ENCODE measurements at regions not wholly inside any gene's neighbourhood (a gene's known extent, or its start where the extent isn't known, plus 50 kb on each side); places are given as distances from the start of the nearest gene placed in this dataset.

DNA sequence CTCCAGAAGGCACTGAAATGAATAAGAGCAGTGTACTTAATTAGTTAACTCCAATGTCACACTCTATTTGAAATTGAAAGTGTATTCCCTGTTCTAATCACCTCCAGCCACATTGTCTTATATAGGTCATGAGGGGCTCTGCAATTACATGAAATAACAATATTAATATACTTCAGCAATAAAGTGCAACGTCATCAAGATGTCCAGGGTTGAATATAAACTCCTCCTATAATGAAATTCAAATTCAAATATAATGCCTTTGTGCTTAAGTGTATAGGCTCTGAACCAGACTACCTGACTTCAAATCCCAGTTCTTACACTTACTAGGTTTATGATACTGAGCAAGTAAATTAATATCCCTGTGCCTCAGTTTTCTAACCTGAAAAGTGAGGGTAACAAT, 195.6 kb upstream of the SMC2 start:
- H3K4me3 ChIP-seq (ENCODE audit: low read depth, low read length): no peak overlapping the region
- TF ChIP-seq, protein P1, sequence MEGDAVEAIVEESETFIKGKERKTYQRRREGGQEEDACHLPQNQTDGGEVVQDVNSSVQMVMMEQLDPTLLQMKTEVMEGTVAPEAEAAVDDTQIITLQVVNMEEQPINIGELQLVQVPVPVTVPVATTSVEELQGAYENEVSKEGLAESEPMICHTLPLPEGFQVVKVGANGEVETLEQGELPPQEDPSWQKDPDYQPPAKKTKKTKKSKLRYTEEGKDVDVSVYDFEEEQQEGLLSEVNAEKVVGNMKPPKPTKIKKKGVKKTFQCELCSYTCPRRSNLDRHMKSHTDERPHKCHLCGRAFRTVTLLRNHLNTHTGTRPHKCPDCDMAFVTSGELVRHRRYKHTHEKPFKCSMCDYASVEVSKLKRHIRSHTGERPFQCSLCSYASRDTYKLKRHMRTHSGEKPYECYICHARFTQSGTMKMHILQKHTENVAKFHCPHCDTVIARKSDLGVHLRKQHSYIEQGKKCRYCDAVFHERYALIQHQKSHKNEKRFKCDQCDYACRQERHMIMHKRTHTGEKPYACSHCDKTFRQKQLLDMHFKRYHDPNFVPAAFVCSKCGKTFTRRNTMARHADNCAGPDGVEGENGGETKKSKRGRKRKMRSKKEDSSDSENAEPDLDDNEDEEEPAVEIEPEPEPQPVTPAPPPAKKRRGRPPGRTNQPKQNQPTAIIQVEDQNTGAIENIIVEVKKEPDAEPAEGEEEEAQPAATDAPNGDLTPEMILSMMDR (conservative IDR thresholded peaks at IDR 0.05; ENCODE audit: low read depth, low read length): no peak
- no peak for DNase-seq (ENCODE audit: low read depth)

DNA sequence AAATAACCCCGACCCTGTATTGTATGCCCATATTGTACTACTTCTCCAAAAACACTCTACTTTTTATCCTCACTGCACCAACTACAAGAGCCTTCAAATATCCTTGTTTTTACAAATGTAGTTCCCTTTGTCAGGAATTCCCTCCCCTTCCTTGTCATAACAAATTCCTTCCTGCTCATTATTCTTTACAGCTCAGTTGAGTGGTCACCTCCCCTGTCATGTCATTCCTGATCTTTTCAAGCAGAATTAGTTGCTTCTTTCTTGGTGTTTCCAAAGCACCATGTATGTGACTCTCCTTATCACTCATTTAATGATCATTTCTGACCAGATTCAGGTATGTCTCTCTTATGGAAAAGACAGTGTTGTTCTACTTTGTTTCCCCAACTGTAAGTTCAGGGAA, 194.2 kb upstream of the SMC2 start:
- DNase-seq (ENCODE audit: low read depth): no peak
- TF ChIP-seq, protein P1 (conservative IDR thresholded peaks at IDR 0.05; ENCODE audit: low read depth, low read length): no peak
- no peak overlapping the region for H3K4me3 ChIP-seq (ENCODE audit: low read depth, low read length)

DNA sequence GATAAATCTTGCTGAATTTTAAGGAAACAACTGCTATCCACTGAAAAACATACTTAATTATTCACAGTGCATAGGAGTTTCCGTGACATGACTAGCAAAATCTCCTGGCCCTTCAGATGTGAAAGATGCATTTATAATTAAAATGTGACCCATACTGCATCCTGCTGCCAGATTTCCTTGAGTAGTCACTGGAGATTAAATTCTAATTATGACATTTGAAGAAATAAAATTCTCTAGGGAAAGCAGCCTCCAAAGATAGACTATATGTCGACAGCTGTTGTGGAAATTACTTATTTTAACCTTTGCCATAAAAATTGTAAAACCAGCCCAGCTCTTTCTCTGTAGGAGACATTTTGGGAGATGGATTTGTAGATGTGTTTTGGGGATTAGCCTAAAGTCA, 193.6 kb upstream of the SMC2 start:
- TF ChIP-seq, protein P1 (conservative IDR thresholded peaks at IDR 0.05; ENCODE audit: low read depth, low read length): no peak

DNA sequence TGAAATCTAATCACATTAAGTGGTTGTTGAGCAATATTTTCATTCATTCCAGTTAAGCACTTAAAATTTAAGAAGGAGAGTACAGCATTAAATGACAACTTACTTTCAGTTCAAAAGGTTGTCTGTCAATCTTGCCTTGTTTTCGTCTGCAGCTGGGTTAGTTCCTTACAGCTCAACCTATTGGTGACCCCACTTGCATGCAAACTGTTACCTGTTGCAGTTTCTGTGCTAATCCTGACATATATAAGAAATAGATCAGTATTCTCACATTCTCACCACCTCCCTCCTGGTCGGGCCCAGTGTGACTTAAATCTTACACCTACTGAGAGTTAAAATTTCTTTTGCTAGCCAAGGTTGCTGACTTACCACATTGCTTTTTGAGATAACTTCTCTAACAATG, 191.8 kb upstream of the SMC2 start:
- no peak for DNase-seq (ENCODE audit: low read depth)
- H3K4me3 ChIP-seq (ENCODE audit: low read depth, low read length): no peak overlapping the region
- TF ChIP-seq, protein P1 (conservative IDR thresholded peaks at IDR 0.05; ENCODE audit: low read depth, low read length): no peak

More for the DNA sequence above, 193.6 kb upstream of the SMC2 start:
- no peak for DNase-seq (ENCODE audit: low read depth)
- no peak overlapping the region for H3K4me3 ChIP-seq (ENCODE audit: low read depth, low read length)

DNA sequence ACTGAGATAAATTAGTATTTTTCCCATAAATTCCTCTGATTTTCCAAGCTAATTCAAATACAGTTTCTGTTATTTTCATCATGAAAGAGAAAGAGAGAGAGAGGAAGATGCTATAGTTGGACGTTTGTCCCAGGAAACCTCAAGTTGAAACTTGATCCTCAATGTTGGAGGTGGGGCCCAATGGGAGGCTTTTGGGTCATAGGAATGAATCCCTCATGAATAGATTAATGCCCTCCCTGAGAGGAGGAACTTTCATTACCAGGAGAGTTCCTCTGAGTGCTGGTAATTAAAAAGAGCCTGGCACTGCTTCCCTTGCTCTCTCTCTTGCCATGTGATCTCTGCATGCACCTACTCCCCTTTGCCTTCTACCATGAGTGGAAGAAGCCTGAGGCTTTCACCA, 189.9 kb upstream of the SMC2 start:
- TF ChIP-seq, protein P1 (conservative IDR thresholded peaks at IDR 0.05; ENCODE audit: low read depth, low read length): no peak
- no peak for DNase-seq (ENCODE audit: low read depth)
- H3K4me3 ChIP-seq (ENCODE audit: low read depth, low read length): no peak overlapping the region

DNA sequence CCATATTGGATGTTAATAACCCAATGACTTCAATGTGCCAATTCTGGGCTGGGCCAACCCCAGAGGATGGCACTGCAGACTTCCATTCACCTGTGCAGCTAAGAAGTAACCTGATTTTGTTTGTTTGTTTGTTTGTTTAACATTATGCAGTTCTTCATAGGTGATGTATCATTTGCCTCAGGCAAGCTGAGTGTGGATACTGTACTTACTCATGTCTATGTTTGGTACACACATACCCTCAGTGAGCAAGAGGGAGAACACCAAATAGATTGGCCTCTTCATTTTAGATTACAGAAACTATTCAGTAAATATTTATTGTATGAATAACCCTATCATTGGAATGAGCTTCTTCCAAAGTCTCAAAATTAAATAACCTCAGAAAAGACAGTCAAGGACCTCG, 180.2 kb upstream of the SMC2 start:
- TF ChIP-seq, protein P1 (conservative IDR thresholded peaks at IDR 0.05; ENCODE audit: low read depth, low read length): no peak
- DNase-seq (ENCODE audit: low read depth): no peak
- H3K4me3 ChIP-seq (ENCODE audit: low read depth, low read length): no peak overlapping the region

DNA sequence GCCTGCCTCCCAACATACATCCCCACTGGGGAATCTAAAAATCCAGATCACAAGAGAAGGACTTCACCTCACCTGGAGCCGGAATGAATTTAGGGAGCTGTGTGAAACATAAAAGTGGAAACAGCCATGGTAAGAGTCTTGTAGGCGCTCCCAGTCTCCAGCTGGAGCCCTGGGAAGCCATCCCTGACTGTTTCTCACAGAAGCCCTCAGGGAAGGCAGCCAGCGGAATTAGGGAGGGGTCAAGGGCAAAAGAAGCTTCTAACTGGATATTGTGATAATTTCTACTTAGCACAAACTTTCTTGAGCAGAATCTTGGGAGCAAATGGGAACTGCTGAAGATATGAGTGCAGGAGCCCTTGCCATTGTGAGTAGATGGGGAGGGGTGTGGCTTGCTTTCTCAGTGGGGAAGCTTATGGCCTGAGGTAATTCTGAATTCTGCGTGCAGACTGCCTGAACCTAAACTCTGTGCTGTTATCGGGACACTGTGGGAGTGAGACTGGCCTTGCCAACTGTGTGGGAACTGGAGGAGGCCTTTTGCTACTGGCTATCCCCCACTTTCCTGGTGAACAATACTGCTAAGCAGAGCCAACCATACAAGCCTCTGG, 174.4 kb upstream of the SMC2 start:
- TF ChIP-seq, protein P1 (conservative IDR thresholded peaks at IDR 0.05; ENCODE audit: low read depth, low read length): no peak
- no peak overlapping the region for H3K4me3 ChIP-seq (ENCODE audit: low read depth, low read length)
- no peak for DNase-seq (ENCODE audit: low read depth)
